ENCODE measurements at regions not wholly inside any gene's neighbourhood (a gene's known extent, or its start where the extent isn't known, plus 50 kb on each side); places are given as distances from the start of the nearest gene placed in this dataset.
A peak's percentile ranks its signal among the peaks of the same experiment; 100 is the strongest.

DNA sequence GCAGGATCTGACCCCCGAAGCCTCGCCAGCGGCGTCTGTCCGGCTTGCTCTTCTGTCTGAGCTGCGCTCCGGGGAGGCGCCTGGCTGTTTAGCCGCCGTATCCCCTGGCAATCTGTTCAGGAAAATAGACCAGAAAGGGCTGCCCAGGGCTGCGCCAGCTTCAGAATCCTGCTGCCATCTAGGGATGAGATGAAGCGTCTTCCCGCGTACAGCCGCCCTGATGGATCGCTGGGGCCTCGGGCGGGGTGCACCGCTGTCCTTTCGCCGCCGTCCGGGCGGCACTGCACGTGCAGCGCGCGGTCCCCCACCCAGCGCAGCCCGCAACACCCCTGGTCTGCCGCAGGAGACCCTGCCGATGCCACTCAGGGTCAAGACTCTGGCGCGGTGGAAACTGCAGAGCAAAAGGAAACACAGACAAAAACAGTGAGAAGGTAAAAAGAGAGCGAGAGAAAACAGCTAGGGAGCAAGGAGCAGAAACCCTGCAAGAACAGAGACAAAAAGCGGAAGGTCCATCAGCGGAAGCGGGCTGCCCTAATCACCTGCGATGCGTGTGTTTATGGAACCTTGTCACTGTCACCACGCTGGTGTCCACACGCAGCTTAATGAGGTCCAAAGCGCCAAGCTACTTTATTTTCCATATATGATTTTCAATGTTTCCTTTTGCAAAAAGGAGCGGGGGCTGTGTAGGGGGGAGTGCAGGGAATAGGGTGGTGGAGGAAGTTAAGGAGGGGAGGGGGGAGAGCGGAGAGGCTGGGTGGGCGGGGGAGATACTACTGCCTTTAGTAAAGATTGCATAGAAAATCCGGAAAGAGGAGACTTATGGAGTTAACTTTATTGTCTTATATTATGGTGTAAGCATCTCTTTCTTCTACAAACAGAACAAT, 2113.3 kb upstream of the PIK3C3 start:
- ATAC-seq (peak; percentile 96), DNase-seq (peak; percentile 35)
- no peaks in the 10 kb centered on the region for H3K9me3 ChIP-seq (ENCODE audit: low read length)
- H3K36me3 ChIP-seq (ENCODE audit: low read depth, low read length), result no peaks in the 10 kb centered on the region
- peak overlapping the region; percentile 73 for H3K4me3 ChIP-seq (ENCODE audit: low read length)
- H3K9ac ChIP-seq (ENCODE audit: low read length), result no peak overlapping the region
- ChIA-PET POLR2A (ENCODE audit: unreplicated experiment) (no interaction called here), CTCF (interaction anchor here (0.7 kb wide), 1 partner anchor 318 kb away, joined by 3 read pairs; no protein-coding TSS in a partner anchor)
- H3K79me2 ChIP-seq (ENCODE audit: low read length), result no peaks in the 10 kb centered on the region
- no peaks in the 10 kb centered on the region for H3F3A ChIP-seq (ENCODE audit: low read length, unreplicated experiment)
- intact Hi-C loops (cut with micrococcal nuclease), result loop anchor here (5.0 to 10.0 kb wide), 3 partner anchors 106 to 1253 kb away; no protein-coding TSS in a partner anchor
- peak overlapping the region; percentile 91 for H2AFZ ChIP-seq (ENCODE audit: low read length)
- no peak overlapping the region for H3K27ac ChIP-seq (ENCODE audit: low read length)
- no peaks in the 10 kb centered on the region for H3K4me1 ChIP-seq (ENCODE audit: insufficient read depth, low read length)
- H3K4me2 ChIP-seq (ENCODE audit: low read length), result peak overlapping the region; percentile 86
- H3K27me3 ChIP-seq (ENCODE audit: low read length), result no peaks in the 10 kb centered on the region
- TF ChIP-seq EZH2 (IDR thresholded peaks at IDR 0.05; ENCODE audit: low read length, unreplicated experiment), result no peak
- TF ChIP-seq CTCF (conservative IDR thresholded peaks at IDR 0.05; ENCODE audit: low read depth, low read length), result peak; percentile 36; the same call in 1 of the 2 replicates
- H4K20me1 ChIP-seq (ENCODE audit: low read length), result no peaks in the 10 kb centered on the region
- no peaks in the 10 kb centered on the region for H3K9me2 ChIP-seq (replicated peaks; ENCODE audit: low read length)
- no TSS peak for BruUV-seq (replicated peaks)

DNA sequence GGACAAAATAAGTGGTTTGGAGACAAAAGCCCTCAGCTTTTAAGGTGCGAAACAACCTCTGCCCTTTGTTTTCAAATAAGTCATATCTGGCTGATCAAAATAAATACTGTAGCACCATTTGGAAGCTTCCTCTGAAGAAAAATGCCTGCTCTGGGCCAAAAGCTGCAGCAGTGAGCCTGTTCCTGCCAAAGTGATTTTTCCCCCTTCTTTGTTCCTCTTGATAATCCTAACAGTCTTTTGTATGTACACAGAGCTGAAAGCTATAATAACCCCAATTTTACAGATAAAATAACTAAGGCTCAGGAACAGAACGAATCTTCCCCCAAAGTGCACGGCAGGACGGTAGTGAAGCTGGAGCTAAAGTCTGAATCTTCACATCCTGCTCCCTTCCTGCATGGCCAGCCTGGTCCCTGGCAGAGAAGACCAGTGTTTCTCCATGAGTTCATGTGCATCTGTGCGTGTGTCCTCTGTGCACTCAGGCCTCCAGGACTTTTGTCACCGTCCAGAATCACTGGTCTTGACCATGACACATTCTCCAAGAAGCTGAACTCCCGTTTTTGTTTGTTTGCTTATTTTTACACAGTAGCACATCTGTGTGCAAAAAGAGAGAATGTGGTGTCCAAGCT, 2114.1 kb upstream of the PIK3C3 start:
- ATAC-seq (peak; percentile 21), DNase-seq (no peak)
- H3K27ac ChIP-seq (ENCODE audit: low read length), result no peak overlapping the region
- H3F3A ChIP-seq (ENCODE audit: low read length, unreplicated experiment), result no peaks in the 10 kb centered on the region
- H3K27me3 ChIP-seq (ENCODE audit: low read length), result no peaks in the 10 kb centered on the region
- CTCF ChIA-PET, result interaction anchor here (0.7 kb wide), 1 partner anchor 318 kb away, joined by 3 read pairs; no protein-coding TSS in a partner anchor
- intact Hi-C loops (cut with micrococcal nuclease), result loop anchor here (5.0 to 10.0 kb wide), 3 partner anchors 106 to 1254 kb away; no protein-coding TSS in a partner anchor
- no peak overlapping the region for H3K9ac ChIP-seq (ENCODE audit: low read length)
- H3K9me3 ChIP-seq (ENCODE audit: low read length), result no peaks in the 10 kb centered on the region
- no peaks in the 10 kb centered on the region for H3K79me2 ChIP-seq (ENCODE audit: low read length)
- no peaks in the 10 kb centered on the region for H3K36me3 ChIP-seq (ENCODE audit: low read depth, low read length)
- no TSS peak for BruUV-seq (replicated peaks)
- peak overlapping the region; percentile 86 for H3K4me2 ChIP-seq (ENCODE audit: low read length)
- no peaks in the 10 kb centered on the region for H3K9me2 ChIP-seq (replicated peaks; ENCODE audit: low read length)
- peak overlapping the region; percentile 91 for H2AFZ ChIP-seq (ENCODE audit: low read length)
- TF ChIP-seq EZH2 (IDR thresholded peaks at IDR 0.05; ENCODE audit: low read length, unreplicated experiment), result no peak
- no peak for TF ChIP-seq EZH2phosphoT487 (IDR thresholded peaks at IDR 0.05; ENCODE audit: borderline replicate concordance, low read length)
- TF ChIP-seq CTCF (conservative IDR thresholded peaks at IDR 0.05; ENCODE audit: low read depth, low read length), result no peak
- H3K4me3 ChIP-seq (ENCODE audit: low read length), result peak overlapping the region; percentile 73
- H4K20me1 ChIP-seq (ENCODE audit: low read length), result no peaks in the 10 kb centered on the region
- H3K4me1 ChIP-seq (ENCODE audit: insufficient read depth, low read length), result no peaks in the 10 kb centered on the region
- POLR2A ChIA-PET (ENCODE audit: unreplicated experiment), result no interaction called here
